ENCODE measurements at regions not wholly inside any gene's neighbourhood (a gene's known extent, or its start where the extent isn't known, plus 50 kb on each side); places are given as distances from the start of the nearest gene placed in this dataset.

DNA sequence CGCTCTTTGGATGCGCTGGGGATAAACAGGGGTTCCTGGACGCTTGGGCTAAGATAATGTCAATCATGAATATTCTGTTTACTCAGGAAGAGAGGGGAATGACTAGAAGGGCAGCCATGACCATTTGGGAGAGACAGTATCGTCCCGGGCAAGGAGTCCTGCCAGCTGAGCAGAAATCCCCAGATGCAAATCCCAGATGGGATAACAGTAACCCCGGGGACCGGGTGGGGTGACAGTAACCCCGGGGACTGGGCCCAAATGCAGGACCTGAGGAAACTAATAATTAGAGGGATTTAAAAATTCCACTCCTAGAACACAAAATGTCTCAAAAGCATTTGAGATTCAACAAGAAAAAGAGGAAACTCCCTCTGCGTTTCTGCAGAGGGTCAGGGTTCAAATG, 189.0 kb upstream of the PPP1R26 start:
- TF ChIP-seq, protein P1, sequence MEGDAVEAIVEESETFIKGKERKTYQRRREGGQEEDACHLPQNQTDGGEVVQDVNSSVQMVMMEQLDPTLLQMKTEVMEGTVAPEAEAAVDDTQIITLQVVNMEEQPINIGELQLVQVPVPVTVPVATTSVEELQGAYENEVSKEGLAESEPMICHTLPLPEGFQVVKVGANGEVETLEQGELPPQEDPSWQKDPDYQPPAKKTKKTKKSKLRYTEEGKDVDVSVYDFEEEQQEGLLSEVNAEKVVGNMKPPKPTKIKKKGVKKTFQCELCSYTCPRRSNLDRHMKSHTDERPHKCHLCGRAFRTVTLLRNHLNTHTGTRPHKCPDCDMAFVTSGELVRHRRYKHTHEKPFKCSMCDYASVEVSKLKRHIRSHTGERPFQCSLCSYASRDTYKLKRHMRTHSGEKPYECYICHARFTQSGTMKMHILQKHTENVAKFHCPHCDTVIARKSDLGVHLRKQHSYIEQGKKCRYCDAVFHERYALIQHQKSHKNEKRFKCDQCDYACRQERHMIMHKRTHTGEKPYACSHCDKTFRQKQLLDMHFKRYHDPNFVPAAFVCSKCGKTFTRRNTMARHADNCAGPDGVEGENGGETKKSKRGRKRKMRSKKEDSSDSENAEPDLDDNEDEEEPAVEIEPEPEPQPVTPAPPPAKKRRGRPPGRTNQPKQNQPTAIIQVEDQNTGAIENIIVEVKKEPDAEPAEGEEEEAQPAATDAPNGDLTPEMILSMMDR (IDR thresholded peaks at IDR 0.05): no peak
- TF ChIP-seq POLR2A (IDR thresholded peaks at IDR 0.05): no peak
